ENCODE measurements at regions not wholly inside any gene's neighbourhood (a gene's known extent, or its start where the extent isn't known, plus 50 kb on each side); places are given as distances from the start of the nearest gene placed in this dataset.

DNA sequence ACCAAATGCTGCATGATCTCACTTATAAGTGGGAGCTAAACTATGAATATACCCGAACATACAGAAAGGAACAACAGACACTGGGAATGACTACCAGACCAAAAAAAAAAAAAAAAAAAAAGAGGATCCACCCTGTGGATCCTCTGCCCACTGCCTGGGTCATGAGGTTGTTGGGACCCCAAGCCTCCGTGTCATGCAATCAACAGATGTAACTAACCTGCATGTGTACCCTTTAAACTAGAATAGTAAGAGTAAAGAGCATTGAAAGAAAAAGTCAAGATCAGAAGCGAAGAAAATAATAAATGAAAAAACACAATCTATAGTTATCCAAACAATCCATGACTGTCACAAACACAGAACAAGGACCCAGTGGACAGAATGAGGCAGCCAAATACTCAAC is 109.5 kb upstream of the TOP3B start:
- no peak overlapping the region for H2AK5ac ChIP-seq (ENCODE audit: low read depth, low read length)
- H4K5ac ChIP-seq (ENCODE audit: insufficient read length, low read depth, low read length): no peak overlapping the region
- H3K36me3 ChIP-seq (ENCODE audit: control insufficient read depth in 2 of 4, insufficient read depth in 4 of 4, low read length in 3 of 4): no peaks in the 10 kb centered on the region
- H3K4ac ChIP-seq (replicated peaks; ENCODE audit: insufficient read length, low read depth, low read length): no peak overlapping the region
- no peak overlapping the region for H3K18ac ChIP-seq (ENCODE audit: extremely low read depth, low read length)
- H3K4me2 ChIP-seq (ENCODE audit: insufficient read depth in 1 of 2, low read depth in 2 of 2, low read length in 2 of 2): no peak overlapping the region
- WGBS, 2 experiments (ENCODE audit: extremely low coverage in 1 of 2, insufficient coverage in 1 of 2, insufficient read length in 1 of 2, insufficient replicate concordance in 2 of 2, low coverage in 1 of 2, low lambda C conversion rate in 2 of 2, missing lambda C conversion rate in 1 of 2): 82% methylated on average over 3 of the region's 3 CpGs; no CpG with 5 or more reads in 1 of the 2 experiments
- H4K8ac ChIP-seq (ENCODE audit: extremely low read depth, insufficient read depth, low read length): no peak overlapping the region
- CTCF ChIA-PET (ENCODE audit: partially characterized antibody): no interaction called here
- no peak overlapping the region for H2BK20ac ChIP-seq (ENCODE audit: low read length)
- H3K23ac ChIP-seq (ENCODE audit: insufficient read length): no peak overlapping the region
- no peak for DNase-seq (ENCODE audit: low read depth in 1 of 2, low spot score in 2 of 2)
- H3K4me1 ChIP-seq (replicated peaks in 1 of 4; ENCODE audit: control insufficient read depth in 3 of 4, insufficient read depth in 4 of 4, low read length in 3 of 4): no peaks in the 10 kb centered on the region
- H3K23me2 ChIP-seq (ENCODE audit: low read depth, low read length): no peaks in the 10 kb centered on the region
- peaks cover 72 to 100% (median 98%) of the 10 kb centered on the region in 4 experiments for H3K27me3 ChIP-seq (replicated peaks in 1 of 4; ENCODE audit: control insufficient read depth in 3 of 4, extremely low read depth in 1 of 4, insufficient read depth in 3 of 4, low read length in 3 of 4)
- no peak overlapping the region for H3K4me3 ChIP-seq (ENCODE audit: extremely low read depth in 1 of 4, insufficient read depth in 2 of 4, low read depth in 3 of 4, low read length in 4 of 4)
- H2BK12ac ChIP-seq (ENCODE audit: low read depth, low read length): no peak overlapping the region
- H2BK15ac ChIP-seq (ENCODE audit: low read length): no peak overlapping the region
- H3K9me3 ChIP-seq (ENCODE audit: insufficient read depth in 2 of 2, low read depth in 1 of 2, low read length in 1 of 2): no peaks in the 10 kb centered on the region
- H2BK5ac ChIP-seq (ENCODE audit: low read depth, low read length): no peak overlapping the region
- no peaks in the 10 kb centered on the region for H3K79me2 ChIP-seq (ENCODE audit: control insufficient read depth in 1 of 2, insufficient read depth in 2 of 2, low read length in 2 of 2)
- no peak overlapping the region for H3K27ac ChIP-seq (ENCODE audit: low read depth, low read length)
- no peak overlapping the region for H4K91ac ChIP-seq (replicated peaks; ENCODE audit: insufficient read length, low read length)
- no peak overlapping the region for H2AFZ ChIP-seq (ENCODE audit: low read length)
- no peak overlapping the region for H2BK120ac ChIP-seq (replicated peaks; ENCODE audit: low read depth, low read length)
- no peak for FAIRE-seq
- H3K79me1 ChIP-seq (ENCODE audit: low read depth, low read length): no peaks in the 10 kb centered on the region
- POLR2A ChIA-PET (ENCODE audit: partially characterized antibody): no interaction called here
- no peak overlapping the region for H3K14ac ChIP-seq (ENCODE audit: insufficient read length)
- H3K56ac ChIP-seq (replicated peaks; ENCODE audit: insufficient read length, low read depth, low read length): no peak overlapping the region
- no peak overlapping the region for H3K9ac ChIP-seq (replicated peaks in 1 of 4; ENCODE audit: extremely low read depth in 1 of 4, low read depth in 3 of 4, low read length in 3 of 4)
- H4K20me1 ChIP-seq (replicated peaks in 1 of 2; ENCODE audit: control insufficient read depth in 1 of 2, insufficient read depth in 2 of 2, low read length in 2 of 2): peaks cover 0 to 3% of the 10 kb centered on the region in 2 experiments
- TF ChIP-seq, protein P1, sequence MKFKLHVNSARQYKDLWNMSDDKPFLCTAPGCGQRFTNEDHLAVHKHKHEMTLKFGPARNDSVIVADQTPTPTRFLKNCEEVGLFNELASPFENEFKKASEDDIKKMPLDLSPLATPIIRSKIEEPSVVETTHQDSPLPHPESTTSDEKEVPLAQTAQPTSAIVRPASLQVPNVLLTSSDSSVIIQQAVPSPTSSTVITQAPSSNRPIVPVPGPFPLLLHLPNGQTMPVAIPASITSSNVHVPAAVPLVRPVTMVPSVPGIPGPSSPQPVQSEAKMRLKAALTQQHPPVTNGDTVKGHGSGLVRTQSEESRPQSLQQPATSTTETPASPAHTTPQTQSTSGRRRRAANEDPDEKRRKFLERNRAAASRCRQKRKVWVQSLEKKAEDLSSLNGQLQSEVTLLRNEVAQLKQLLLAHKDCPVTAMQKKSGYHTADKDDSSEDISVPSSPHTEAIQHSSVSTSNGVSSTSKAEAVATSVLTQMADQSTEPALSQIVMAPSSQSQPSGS (IDR thresholded peaks at IDR 0.05; ENCODE audit: low read length): no peak
- TF ChIP-seq TAF7 (optimal IDR thresholded peaks at IDR 0.05; ENCODE audit: borderline replicate concordance, low read depth, low read length) (no peak), KDM1A (IDR thresholded peaks at IDR 0.05; ENCODE audit: borderline replicate concordance, low read length) (no peak), SIRT6 (IDR thresholded peaks at IDR 0.05; ENCODE audit: low read length) (no peak), FOSL1 (IDR thresholded peaks at IDR 0.05; ENCODE audit: insufficient read depth, low read depth, low read length) (no peak), SP2 (IDR thresholded peaks at IDR 0.05; ENCODE audit: low read length) (no peak), JUND (IDR thresholded peaks at IDR 0.05; ENCODE audit: low read length) (no peak), PHF8 (conservative IDR thresholded peaks at IDR 0.05; ENCODE audit: low read depth, low read length) (no peak), MAFK (IDR thresholded peaks at IDR 0.05; ENCODE audit: low read depth, low read length) (no peak), CREB1 (IDR thresholded peaks at IDR 0.05) (no peak)
- TF ChIP-seq, protein P2, sequence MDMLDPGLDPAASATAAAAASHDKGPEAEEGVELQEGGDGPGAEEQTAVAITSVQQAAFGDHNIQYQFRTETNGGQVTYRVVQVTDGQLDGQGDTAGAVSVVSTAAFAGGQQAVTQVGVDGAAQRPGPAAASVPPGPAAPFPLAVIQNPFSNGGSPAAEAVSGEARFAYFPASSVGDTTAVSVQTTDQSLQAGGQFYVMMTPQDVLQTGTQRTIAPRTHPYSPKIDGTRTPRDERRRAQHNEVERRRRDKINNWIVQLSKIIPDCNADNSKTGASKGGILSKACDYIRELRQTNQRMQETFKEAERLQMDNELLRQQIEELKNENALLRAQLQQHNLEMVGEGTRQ (IDR thresholded peaks at IDR 0.05; ENCODE audit: low read length): no peak
- TF ChIP-seq, protein P3, sequence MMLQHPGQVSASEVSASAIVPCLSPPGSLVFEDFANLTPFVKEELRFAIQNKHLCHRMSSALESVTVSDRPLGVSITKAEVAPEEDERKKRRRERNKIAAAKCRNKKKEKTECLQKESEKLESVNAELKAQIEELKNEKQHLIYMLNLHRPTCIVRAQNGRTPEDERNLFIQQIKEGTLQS (IDR thresholded peaks at IDR 0.05; ENCODE audit: insufficient read depth, low read depth, low read length): no peak
